ENCODE measurements at regions not wholly inside any gene's neighbourhood (a gene's known extent, or its start where the extent isn't known, plus 50 kb on each side); places are given as distances from the start of the nearest gene placed in this dataset.
"Not testable (repeated sequence)": the region's sequence is repeated elsewhere in the genome, so short reads cannot be mapped to it uniquely, and the experiment has no call there.

DNA sequence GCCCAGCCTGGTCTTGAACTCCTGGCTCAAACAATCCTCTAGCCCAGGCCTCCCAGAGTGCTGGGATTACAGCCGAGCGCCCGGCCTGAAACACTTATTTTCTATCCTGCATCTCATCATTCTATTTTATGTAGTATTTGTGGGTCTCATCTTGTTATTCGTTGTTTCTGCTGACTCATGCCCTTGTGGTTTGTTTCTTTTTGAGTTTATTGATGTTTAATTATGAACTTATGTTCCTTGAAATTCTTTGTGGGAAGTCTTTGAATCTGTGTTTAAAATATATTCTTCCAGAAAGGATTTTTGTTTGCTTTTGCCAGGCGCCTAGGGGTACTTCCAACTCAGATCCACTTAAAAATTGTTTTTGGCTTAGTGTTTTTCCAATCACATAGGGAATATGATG lies 78.3 kb upstream of the C15orf39 start:
- H3K27me3 Mint-ChIP-seq (ENCODE audit: unreplicated experiment), result no peaks in the 10 kb centered on the region
- TF ChIP-seq, protein P1, sequence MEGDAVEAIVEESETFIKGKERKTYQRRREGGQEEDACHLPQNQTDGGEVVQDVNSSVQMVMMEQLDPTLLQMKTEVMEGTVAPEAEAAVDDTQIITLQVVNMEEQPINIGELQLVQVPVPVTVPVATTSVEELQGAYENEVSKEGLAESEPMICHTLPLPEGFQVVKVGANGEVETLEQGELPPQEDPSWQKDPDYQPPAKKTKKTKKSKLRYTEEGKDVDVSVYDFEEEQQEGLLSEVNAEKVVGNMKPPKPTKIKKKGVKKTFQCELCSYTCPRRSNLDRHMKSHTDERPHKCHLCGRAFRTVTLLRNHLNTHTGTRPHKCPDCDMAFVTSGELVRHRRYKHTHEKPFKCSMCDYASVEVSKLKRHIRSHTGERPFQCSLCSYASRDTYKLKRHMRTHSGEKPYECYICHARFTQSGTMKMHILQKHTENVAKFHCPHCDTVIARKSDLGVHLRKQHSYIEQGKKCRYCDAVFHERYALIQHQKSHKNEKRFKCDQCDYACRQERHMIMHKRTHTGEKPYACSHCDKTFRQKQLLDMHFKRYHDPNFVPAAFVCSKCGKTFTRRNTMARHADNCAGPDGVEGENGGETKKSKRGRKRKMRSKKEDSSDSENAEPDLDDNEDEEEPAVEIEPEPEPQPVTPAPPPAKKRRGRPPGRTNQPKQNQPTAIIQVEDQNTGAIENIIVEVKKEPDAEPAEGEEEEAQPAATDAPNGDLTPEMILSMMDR (IDR thresholded peaks at IDR 0.05; ENCODE audit: partially characterized antibody, unreplicated experiment), result no peak
- H3K9me3 Mint-ChIP-seq (ENCODE audit: unreplicated experiment), result no peaks in the 10 kb centered on the region
- no peaks in the 10 kb centered on the region for H3K36me3 Mint-ChIP-seq (ENCODE audit: unreplicated experiment)
- no peak overlapping the region for H3K4me3 Mint-ChIP-seq (ENCODE audit: unreplicated experiment)
- H3K27ac Mint-ChIP-seq (ENCODE audit: unreplicated experiment), result no peak overlapping the region
- no peaks in the 10 kb centered on the region for H3K4me1 Mint-ChIP-seq (ENCODE audit: low read depth, unreplicated experiment)
- DNase-seq, result no peak

DNA sequence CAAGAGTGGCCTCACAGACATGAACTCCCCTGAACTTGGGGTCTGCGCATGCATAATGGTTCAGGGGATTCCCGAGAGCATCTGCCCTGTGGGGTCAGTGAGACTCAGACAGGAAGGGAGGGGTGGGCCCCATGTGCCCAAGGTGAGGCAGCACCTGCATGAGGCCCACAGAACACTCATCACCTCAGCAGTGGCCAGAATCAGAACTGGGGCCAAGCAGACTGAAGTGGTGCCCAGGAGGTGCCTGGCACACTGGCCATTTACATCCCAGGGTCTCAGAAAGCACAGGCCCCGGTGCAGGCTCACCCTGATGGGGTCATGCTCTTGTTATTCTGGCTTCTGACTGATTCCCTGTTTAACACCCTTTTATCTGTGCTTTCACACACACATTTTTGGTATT lies 77.4 kb upstream of the C15orf39 start:
- H3K9me3 Mint-ChIP-seq (ENCODE audit: unreplicated experiment), result not testable (repeated sequence)

DNA sequence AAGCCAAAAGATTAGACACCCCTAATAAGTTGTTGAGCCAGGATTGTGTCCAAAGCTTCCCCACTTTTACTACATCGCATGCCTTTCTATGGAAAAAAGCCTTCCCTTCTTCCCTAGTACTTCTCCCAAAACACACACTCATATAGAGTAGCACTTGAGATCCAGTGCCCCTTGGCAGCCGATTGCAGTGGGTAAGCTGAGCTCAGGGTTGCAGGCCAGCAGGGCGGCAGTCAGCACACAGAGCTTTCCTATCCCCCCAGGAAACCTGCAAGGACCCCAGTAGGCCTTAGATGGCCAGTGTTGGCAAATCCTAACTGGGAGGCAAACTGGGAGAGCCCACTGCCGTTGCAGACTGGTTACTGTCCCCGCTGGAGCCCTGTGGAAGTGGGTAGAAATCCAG lies 75.7 kb upstream of the C15orf39 start:
- TF ChIP-seq, protein P1 (IDR thresholded peaks at IDR 0.05; ENCODE audit: partially characterized antibody, unreplicated experiment), result no peak
- H3K36me3 Mint-ChIP-seq (ENCODE audit: unreplicated experiment), result no peaks in the 10 kb centered on the region
- H3K27ac Mint-ChIP-seq (ENCODE audit: unreplicated experiment), result no peak overlapping the region
- DNase-seq, result no peak
- H3K4me1 Mint-ChIP-seq (ENCODE audit: low read depth, unreplicated experiment), result no peaks in the 10 kb centered on the region
- no peaks in the 10 kb centered on the region for H3K9me3 Mint-ChIP-seq (ENCODE audit: unreplicated experiment)
- H3K4me3 Mint-ChIP-seq (ENCODE audit: unreplicated experiment), result no peak overlapping the region
- no peaks in the 10 kb centered on the region for H3K27me3 Mint-ChIP-seq (ENCODE audit: unreplicated experiment)

More for the DNA sequence above, 77.4 kb upstream of the C15orf39 start:
- not testable (repeated sequence) for H3K4me3 Mint-ChIP-seq (ENCODE audit: unreplicated experiment); H3K27ac Mint-ChIP-seq (ENCODE audit: unreplicated experiment); H3K4me1 Mint-ChIP-seq (ENCODE audit: low read depth, unreplicated experiment); H3K36me3 Mint-ChIP-seq (ENCODE audit: unreplicated experiment); DNase-seq; H3K27me3 Mint-ChIP-seq (ENCODE audit: unreplicated experiment)

DNA sequence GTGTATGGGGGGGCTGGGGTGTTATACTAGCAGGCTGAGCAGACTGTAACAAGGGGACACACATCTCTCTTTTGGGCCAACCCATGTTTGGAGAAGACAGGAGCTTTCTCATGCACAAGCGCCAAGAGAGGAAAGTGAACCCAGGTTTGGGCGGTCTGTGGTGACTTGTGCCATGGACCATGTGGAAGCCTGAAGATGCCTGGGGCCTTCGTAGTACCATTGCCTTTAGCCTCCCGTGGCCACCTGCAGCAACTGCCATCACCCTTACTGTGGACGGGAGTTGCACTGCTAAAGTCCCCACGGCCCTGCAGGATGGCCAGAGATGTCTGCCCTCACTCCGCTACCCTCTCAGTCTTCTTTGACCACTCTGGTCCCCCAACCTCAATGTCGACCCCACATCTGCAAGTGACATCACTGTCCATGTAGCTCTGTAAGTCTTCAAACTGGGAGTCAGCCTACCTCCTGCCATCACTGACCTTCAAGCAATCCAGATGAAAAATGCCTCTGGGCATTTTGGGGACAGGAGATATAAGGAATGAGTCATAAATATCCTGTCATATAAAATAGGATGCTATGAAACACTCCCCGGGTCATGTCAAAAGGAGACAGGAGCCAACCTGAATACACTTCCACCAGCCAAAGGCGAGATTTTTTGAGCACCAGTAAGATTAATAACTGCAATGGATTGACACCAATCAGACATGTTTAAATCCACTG lies 74.7 kb upstream of the C15orf39 start:
- H3K27me3 Mint-ChIP-seq (ENCODE audit: unreplicated experiment), result no peaks in the 10 kb centered on the region
- H3K36me3 Mint-ChIP-seq (ENCODE audit: unreplicated experiment), result no peaks in the 10 kb centered on the region
- no peaks in the 10 kb centered on the region for H3K9me3 Mint-ChIP-seq (ENCODE audit: unreplicated experiment)
- DNase-seq, result no peak
- no peaks in the 10 kb centered on the region for H3K4me1 Mint-ChIP-seq (ENCODE audit: low read depth, unreplicated experiment)
- H3K27ac Mint-ChIP-seq (ENCODE audit: unreplicated experiment), result no peak overlapping the region
- H3K4me3 Mint-ChIP-seq (ENCODE audit: unreplicated experiment), result no peak overlapping the region
- TF ChIP-seq, protein P1 (IDR thresholded peaks at IDR 0.05; ENCODE audit: partially characterized antibody, unreplicated experiment), result no peak

DNA sequence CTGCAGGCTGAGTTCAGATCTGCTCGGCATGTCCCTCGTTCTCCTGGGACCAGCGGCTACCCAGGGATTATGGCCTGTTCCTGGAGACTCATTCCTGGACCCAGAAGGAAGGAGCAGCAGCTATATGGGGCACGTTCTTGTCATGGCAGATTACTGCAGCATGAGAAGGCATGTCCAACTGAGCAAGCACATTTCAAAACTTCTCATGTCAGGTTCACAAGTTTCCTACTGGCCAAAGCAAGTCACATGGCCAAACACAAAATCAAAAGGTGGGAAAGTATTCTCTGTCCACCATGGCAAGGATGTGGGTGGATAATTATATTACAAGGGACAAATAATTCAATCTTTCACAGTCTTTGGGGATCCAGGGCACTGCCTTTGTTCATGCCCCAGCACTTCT lies 71.9 kb upstream of the C15orf39 start:
- TF ChIP-seq, protein P1 (IDR thresholded peaks at IDR 0.05; ENCODE audit: partially characterized antibody, unreplicated experiment), result no peak
- H3K27ac Mint-ChIP-seq (ENCODE audit: unreplicated experiment), result no peak overlapping the region
- H3K9me3 Mint-ChIP-seq (ENCODE audit: unreplicated experiment), result no peaks in the 10 kb centered on the region
- no peak for DNase-seq
- H3K4me3 Mint-ChIP-seq (ENCODE audit: unreplicated experiment), result no peak overlapping the region
- H3K4me1 Mint-ChIP-seq (ENCODE audit: low read depth, unreplicated experiment), result no peaks in the 10 kb centered on the region
- no peaks in the 10 kb centered on the region for H3K27me3 Mint-ChIP-seq (ENCODE audit: unreplicated experiment)
- no peaks in the 10 kb centered on the region for H3K36me3 Mint-ChIP-seq (ENCODE audit: unreplicated experiment)
